HG03159 (cell line): ENCODE measurements at regions not wholly inside any gene's neighbourhood (a gene's known extent, or its start where the extent isn't known, plus 50 kb on each side); places are given as distances from the start of the nearest gene placed in this dataset.

Experiments
- ATAC-seq: cut with Tn5 transposase; IDR thresholded peaks from one replicate; pipeline ENCODE4 v1.9.1; 2021; ENCODE audit warnings: mild to moderate bottlenecking, moderate library complexity; ENCODE audit not compliant: unreplicated experiment

- no peak for ATAC-seq
Measured at GRCh38 chr10:88104223-88104622, 240.8 kb downstream of the PTEN start.

GRCh38 chr10:88106366-88106765, 242.9 kb downstream of the PTEN start:
- ATAC-seq, result no peak

GRCh38 chr10:88107296-88108097, 244.1 kb downstream of the PTEN start:
- no peak for ATAC-seq

- ATAC-seq, result peak; percentile 39
Measured at GRCh38 chr10:88108115-88108610, 244.7 kb downstream of the PTEN start.

GRCh38 chr10:88110355-88110754, 246.9 kb downstream of the PTEN start:
- no peak for ATAC-seq

- no peak for ATAC-seq
Measured at GRCh38 chr10:88110822-88111221, 247.4 kb downstream of the PTEN start.

- no peak for ATAC-seq
Measured at GRCh38 chr10:88111294-88111693, 247.9 kb downstream of the PTEN start.

- peak; percentile 36 for ATAC-seq
Measured at GRCh38 chr10:88113232-88113631, 249.8 kb downstream of the PTEN start.

GRCh38 chr10:88113657-88114272, 250.3 kb downstream of the PTEN start:
- no peak for ATAC-seq

- no peak for ATAC-seq
Measured at GRCh38 chr10:88114368-88114767, 250.9 kb downstream of the PTEN start.

- no peak for ATAC-seq
Measured at GRCh38 chr10:88115407-88115806, 252.0 kb downstream of the PTEN start.

- no peak for ATAC-seq
Measured at GRCh38 chr10:88115968-88116367, 252.5 kb downstream of the PTEN start.

- no peak for ATAC-seq
Measured at GRCh38 chr10:88116481-88116880, 253.1 kb downstream of the PTEN start.

- ATAC-seq, result no peak
Measured at GRCh38 chr10:88116971-88117626, 253.7 kb downstream of the PTEN start.

GRCh38 chr10:88117869-88118632, 254.6 kb downstream of the PTEN start:
- no peak for ATAC-seq

- no peak for ATAC-seq
Measured at GRCh38 chr10:88118729-88119128, 255.3 kb downstream of the PTEN start.

- no peak for ATAC-seq
Measured at GRCh38 chr10:88119160-88119559, 255.7 kb downstream of the PTEN start.

GRCh38 chr10:88120075-88120474, 256.6 kb downstream of the PTEN start:
- no peak for ATAC-seq

GRCh38 chr10:88120599-88121333, 257.3 kb downstream of the PTEN start:
- no peak for ATAC-seq

- no peak for ATAC-seq
Measured at GRCh38 chr10:88121361-88121760, 257.9 kb downstream of the PTEN start.
